HG02763 (cell line): ENCODE measurements at regions not wholly inside any gene's neighbourhood (a gene's known extent, or its start where the extent isn't known, plus 50 kb on each side); places are given as distances from the start of the nearest gene placed in this dataset.
"Not testable (repeated sequence)": the region's sequence is repeated elsewhere in the genome, so short reads cannot be mapped to it uniquely, and the experiment has no call there.

ENCODE experiments used
- ATAC-seq: cut with Tn5 transposase; IDR thresholded peaks from one replicate; pipeline ENCODE4 v1.9.1; 2021; ENCODE audit warnings: mild to moderate bottlenecking, moderate library complexity; ENCODE audit not compliant: unreplicated experiment

DNA sequence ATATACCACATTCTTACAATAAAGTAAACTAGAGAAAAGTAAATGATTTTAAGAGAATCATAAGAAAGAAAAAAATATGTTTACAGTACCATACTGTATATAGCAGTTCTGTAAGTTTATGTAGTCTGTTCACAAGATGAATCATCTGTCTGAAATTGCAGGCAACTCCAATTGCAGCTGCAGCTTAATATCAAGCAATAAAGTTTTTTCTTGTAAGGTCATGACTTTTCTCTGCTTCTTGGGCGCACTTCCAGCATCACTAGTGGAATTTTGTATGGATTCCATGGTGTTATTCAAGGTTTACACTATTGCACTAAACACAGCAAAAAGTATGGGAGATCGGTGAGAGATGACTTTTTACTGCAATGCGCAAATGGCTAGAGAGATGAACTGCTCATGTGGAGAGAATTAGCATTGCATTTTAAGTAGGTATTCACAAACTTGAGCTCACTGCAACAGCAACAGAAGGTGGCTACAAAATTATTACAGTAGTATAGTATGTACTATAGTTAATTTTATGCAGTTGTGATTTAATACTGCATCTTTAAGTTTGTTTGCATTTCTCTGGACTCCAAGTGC lies 445.4 kb upstream of the OR4E1 start:
- no peak for ATAC-seq

DNA sequence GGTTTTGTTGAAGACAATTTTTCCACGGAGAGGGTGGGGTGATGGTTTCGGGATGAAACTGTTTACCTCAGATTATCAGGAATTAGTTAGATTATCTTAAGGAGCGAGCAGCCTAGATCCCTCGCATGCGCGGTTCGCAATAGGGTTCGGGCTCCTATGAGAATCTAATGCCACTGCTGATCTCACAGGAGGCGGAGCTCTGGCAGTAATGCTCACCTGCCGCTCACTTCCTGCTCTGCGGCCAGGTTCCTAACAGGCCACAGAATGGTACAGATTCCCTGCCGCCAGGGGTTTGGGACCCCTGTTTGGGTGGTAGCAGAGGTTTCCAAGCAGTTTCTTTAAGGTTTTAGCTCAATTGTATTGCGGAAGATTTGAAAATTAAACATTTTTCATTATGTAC lies 439.8 kb upstream of the OR4E1 start:
- no peak for ATAC-seq

DNA sequence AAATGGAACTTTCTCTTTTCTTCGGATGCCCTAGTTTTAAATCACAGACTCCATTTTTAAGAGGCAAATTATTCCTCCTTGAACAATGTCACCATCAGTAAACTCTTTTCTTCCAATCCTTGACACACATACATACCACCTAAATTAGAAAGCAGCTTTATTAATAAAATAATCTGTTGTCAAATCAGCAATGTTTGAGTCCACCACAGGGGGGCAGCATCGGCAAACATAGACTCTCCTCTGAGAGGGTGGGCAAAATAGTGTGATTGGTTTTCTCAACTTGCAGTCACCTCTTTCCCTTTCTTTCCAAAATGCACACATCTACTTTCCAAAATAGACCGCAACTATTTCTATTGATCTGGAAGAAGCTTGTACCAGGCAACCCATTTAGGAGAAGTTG lies 438.4 kb upstream of the OR4E1 start:
- no peak for ATAC-seq

DNA sequence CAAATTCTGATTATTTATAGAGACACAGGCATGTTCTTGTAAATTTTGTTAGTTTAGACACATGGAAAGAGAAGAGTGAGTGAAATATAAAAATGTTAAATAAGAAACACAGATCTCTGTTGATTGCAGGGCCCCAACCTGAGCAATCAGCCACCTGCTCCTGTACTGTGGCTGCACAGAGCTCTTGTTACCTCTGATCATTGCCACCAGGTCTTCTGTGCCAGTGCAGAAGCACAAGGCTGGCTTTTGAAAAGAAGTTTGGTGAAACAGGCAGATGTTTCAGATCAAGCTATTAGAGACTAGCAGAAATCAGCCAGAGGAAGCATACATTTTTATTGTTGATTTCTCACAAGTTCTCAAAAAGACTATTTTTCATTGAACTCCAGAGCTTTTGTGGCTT lies 434.1 kb upstream of the OR4E1 start:
- no peak for ATAC-seq

DNA sequence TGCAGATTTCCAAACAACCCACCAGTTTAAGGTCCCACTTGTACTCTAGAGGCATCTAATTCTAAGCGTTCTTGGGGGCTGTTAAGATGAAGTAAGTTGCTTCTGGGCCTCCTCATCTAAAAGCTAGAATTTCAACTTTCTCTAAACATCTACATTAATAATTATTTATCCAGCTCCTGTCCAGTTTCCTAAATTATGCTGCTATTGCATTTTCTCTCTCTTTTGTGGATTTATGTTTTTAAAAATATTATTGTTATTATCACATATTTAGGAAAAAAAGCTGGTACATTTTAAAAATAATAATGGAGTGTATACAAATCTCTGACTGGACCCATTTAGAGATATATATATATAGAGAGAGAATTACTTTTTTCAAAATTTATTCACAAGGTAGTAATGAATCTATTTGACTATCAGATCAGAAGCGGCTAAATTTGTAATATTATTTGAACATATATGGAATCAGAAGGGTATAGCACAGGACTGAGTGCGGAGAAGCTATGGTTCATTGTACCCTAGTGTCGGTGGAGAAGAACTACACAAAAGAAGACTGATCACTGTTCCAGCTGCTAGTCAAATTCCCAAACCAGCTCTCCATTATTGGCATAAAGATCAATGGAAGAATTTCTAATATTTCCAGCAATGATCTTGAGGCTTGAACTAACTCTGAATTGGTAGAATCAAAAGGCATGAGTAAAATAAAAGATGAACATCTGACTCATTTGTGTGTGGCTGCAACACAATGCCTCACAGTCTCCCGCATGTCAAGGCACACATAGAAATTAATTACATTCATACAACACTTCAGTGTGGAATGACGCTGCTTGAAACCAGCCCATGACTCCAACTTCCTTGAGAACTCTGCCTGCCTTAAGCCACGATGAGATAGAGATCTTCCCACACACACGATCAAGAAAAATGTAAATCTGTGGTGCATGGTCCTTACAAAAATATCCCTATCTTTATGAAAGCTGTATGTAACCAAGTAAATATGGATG lies 433.4 kb upstream of the OR4E1 start:
- no peak for ATAC-seq

DNA sequence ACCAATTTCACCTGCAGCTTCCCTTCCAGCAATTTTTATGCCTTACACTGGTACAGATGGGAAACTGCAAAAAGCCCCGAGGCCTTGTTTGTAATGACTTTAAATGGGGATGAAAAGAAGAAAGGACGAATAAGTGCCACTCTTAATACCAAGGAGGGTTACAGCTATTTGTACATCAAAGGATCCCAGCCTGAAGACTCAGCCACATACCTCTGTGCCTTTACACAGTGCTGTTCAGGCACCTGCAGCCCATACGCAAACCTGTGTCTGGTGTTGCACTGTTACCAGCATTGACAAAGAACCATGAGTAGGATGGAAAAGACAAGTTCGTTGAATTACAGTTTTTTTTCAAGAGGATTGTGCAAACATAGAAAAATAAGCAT lies 432.0 kb upstream of the OR4E1 start:
- ATAC-seq = no peak

DNA sequence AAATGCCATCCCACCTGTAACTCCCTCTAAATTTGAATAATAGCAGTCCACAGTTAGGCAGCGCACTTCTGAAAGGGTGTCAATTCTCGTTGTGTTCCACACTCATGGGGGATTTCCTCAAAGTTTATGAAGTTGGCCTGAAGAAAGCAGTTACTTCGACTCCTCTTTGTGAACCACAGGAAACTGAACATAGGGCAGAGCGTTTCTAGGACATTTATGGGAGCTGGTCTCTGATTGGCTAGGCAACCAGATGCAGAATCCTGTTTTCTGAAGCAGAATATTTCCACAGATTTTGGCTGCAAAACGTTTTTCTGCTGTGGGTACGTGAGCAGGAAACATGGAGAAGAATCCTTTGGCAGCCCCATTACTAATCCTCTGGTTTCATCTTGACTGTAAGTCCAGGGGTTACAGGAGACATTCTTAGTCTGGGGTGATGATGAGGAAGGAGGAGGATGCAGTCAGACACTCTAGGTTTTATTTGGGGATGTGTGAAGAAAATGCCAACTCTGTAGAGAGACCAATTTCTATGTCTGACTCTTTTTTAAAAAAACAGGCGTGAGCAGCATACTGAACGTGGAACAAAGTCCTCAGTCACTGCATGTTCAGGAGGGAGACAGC lies 431.5 kb upstream of the OR4E1 start:
- no peak for ATAC-seq

DNA sequence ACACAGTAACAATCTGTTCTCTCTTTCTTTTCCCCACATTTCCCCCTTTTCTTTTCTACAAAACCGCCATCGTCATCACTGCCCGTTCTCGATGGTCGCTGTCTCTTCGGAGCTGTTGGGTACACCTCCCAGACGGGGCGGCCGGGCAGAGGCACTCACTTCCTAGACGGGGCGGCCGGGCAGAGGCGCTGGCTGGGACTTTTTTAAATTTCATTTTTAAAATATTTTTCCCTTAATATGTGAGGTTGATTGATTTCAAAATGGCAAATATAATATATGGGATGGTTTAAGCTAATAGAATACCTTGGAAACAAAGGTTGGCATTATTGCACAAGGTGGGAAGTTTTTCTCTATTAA lies 427.1 kb upstream of the OR4E1 start:
- not testable (repeated sequence) for ATAC-seq

DNA sequence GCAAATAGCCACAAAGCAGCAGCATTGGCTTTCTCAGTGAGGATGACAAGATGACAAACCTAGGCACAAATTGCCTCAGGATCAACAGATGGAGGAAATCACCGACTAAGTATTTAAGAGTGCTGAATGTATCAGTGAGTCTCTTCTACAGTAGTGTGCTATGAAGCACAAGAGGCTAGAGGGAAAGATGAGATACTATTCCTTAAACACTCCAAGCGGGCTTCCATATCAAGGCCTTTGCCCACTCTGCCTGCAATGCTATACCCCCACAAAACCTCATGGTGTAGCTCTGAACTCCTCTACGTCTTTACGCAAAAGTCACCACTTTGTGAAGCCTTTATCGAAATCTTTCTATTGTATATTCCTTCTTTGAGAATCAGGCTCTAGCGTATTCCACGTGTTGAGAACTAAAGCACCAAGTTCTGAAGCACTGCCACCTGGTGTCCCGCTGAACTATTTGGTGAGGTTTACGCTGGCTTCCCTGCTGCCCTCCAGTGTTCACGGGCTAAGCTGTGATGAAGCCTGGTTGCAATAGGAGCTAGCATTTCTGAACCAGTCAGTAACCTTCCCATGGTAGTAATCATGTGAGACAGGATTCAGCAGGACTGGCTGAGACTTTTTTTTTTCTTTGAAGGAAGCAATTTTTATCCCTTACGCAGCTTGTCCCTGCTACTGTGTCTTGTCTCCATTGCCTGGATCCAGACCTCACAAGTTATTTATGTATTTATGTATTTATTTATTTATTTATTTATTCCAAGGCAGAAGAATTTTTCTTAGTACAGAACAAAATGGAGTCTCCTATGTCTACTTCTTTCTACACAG lies 426.5 kb upstream of the OR4E1 start:
- no peak for ATAC-seq

DNA sequence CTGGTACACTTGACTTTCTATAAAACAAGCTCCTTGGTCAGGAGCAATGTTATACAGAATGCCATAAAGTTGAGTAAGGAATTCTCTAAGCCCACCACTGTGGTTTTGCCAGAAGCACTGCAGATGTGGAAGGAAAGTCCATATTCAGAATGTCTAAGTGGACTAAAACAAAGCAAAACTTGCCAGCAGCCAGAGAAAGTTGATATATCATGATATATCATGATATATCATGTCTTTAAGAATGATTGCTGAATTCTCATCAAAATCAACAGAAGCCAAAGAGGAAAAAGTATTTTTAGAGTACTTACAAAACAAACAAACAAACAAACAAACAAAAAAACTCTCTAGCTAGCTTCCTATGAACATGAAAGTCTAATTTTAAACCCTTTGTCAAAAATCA lies 424.8 kb upstream of the OR4E1 start:
- no peak for ATAC-seq

DNA sequence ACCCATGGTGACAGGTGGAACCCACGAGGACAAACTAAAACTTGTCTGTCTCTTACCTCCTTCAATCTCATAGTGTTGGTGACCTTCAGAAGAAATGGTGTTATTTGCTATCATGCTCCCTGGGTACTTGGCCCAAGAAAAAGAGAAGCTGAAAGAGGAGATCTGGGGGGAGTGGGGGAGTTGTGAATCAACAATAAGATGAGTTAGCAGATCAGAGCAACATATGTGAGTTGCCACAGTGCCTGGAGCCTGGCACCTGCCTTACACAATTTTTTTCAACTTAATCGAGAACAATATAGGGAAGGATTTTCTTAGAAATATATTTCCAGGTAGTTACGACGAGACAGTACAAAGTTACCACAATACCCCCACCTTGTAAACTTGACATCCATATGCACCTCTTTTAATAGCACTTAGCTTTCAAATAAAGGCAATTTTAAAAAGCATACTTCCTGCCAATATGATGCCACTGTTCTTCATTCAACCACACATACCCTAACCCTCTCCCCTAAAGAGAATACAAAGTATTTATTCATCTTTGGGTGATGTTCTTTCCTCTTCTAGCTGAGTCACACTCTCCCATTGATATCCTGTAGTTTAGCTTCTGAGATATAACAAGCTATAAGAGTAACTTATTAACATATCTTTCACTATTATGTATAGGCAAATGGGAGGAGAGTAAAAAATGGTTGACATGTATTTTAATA lies 424.1 kb upstream of the OR4E1 start:
- ATAC-seq = no peak

DNA sequence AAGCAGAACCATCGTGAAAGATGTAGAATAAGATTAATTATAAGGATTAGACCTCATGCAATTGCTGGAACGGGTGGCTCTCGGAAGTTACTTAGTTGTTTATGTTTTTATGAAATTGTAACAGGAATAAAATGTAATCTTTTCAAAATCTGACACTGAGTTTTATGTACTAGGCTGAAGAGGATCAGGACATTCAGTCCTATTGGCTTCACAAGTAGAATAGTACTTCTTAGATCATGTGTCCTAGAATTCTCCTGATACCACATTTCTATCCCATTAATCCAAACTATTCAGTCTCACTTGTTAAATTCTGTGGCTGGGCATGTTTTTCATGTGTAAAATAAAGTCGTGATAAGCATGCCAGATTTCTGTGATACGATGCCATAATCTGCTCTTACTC lies 423.5 kb upstream of the OR4E1 start:
- no peak for ATAC-seq

DNA sequence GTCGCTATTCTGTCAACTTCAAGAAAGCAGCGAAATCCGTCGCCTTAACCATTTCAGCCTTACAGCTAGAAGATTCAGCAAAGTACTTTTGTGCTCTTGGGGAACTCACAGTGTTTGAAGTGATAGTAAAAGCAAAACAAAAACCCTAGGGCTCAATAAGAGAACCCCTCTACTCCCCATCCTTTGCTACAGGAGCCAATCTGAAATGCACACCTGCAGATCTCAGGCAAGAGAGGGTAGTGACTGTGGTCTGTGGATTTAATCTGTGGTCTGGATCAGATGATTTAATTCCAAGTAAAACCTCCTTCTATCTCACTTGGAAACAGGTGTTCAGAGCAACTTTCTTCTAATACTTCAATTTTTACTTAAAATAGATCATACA lies 422.9 kb upstream of the OR4E1 start:
- no peak for ATAC-seq

DNA sequence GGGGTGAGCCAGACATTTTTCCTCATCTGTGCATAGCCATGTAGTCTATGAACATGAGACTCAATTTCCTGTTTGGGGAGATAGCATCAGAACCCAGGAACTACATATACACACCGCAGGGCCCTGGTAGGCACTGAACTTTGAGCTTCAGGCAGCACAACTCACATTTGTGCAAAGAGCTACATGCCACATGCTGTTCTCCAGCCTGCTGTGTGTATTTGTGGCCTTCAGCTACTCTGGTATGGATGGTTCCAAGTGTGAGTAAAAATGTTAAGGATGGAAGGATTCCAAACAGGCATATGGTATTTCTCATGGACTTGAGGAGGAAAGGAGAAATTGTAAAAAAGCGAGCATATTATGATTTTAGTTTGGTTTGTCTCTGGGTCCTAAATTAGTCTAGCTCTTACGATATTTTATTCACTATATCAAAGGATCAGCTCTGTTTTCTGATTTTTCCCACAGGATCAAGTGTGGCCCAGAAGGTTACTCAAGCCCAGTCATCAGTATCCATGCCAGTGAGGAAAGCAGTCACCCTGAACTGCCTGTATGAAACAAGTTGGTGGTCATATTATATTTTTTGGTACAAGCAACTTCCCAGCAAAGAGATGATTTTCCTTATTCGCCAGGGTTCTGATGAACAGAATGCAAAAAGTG lies 422.4 kb upstream of the OR4E1 start:
- ATAC-seq = no peak

DNA sequence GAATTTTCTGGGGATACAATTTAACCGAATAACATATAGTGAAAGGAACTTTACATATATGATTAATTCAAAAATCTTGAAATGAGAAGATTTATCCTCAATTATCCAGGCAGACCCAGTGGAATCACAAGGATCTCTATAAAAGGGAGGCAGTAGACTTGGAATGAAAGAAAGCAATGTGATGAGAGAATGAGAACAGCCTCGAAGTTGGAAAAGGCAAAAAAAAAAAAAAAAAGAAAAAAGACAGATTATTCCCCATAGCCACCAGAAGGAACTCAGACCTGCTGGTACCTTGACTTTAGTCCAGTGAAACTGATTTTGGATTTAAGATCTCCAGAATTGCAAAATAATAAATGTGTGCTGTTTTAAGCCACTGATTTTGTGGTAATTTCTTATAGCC lies 416.3 kb upstream of the OR4E1 start:
- ATAC-seq = no peak

DNA sequence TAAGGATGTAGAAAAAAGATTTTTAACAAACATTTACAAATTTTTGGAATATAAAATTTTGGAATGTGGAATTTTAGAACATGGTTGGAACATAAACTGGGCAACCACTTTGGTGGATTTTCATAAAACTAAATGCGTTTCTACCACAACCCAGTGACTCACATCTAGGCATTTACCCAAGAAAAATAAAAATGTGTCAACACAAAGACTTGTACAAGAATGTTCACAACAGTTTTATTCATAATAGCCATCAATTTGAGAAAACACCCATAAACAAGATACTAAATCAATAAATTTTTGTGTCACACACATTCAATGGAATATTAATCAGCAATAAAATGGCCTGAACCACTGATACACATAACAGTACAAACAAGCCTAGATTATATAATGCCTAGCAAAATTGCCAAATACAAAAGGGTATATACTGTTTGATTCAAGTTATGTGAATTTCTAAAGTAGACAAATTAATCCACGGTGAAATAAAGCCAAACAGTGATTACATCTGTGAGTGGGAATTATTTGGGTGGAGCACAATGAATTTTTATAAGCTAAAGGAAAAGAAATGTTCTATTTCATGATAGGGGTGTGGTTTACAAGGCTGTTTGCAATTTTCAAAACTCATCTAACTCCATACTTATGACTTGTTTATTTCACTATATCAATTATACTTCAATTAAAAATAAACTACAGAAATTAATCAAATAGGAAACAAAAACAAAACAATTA lies 415.2 kb upstream of the OR4E1 start:
- ATAC-seq = no peak

DNA sequence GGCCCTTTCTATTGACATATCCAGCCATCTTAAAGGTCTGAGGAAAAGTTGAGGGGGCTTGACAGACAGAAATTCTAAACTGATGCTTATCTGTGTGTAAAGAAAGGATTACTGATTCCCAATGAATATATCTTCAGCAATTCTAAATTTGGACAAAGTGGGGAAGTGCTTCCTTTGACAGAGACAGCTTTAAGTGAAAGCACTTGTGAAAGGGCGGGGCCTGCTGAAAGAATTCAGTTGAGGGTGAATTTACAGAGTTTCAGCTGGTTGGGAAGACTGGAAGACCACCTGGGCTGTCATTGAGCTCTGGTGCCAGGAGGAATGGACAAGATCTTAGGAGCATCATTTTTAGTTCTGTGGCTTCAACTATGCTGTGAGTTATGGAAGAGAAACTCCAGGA lies 412.5 kb upstream of the OR4E1 start:
- ATAC-seq = no peak

DNA sequence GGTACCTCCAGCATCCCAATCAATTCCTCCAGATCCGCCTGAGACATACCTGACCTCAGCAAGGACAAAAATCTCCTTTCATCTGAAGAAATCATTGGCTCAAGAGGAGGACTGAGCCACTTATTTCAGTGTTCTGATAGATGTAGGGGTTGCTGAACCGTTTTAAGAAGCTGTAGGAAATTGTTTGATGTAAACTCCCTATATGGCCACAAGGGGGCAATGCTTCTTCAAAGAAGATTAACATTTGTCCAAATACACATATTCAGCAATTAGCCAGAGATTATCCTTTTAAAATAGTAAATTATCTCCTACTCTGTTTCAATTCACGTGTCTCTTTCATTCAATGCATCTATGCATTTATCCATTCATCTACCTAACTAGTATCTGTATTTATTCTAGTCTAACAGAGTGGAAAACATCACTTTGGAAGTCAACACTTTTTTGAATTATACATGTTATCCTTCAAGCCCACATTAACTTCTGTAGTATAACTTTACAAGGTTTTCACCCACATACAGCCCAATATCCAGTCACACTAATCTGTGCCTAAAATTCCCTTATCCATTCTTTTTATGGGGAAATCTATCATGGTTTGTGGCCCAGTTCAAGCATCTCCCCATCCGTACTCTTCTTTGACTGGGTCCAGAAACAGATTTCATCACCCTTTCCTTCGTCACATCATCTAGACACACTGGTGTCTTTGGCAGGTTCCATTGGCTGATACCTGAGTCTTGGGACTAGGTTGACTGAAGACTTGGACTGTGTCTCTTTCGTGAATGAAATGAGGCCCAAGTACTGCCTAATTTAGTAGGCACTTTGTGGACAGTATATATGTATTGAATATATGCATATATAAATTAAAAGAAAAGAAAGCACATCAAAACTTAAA lies 411.0 kb upstream of the OR4E1 start:
- no peak for ATAC-seq

DNA sequence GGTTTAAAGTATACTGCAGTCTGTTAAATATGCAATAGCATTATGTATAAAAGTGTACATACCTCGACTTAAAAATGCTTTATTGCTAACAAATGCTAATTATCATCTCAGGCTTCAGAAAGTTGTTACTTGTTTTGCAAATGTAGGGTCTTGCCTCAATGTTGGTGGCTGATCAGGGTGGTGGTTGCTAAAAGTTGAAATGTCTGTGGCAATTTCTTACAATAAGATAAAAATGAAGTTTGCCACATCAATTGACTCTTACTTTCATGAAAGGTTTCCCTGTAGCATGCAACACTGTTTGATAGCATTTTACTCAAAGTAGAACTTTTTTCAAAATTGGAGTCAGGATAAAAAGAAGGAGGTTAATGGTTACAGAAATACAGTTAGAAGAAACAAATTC lies 407.7 kb upstream of the OR4E1 start:
- ATAC-seq = no peak
